HG02642 (cell line): ENCODE measurements at regions not wholly inside any gene's neighbourhood (a gene's known extent, or its start where the extent isn't known, plus 50 kb on each side); places are given as distances from the start of the nearest gene placed in this dataset.

Source experiments
- ATAC-seq: cut with Tn5 transposase; IDR thresholded peaks from one replicate; pipeline ENCODE4 v1.9.1; 2021; ENCODE audit warnings: mild to moderate bottlenecking; ENCODE audit not compliant: unreplicated experiment, poor library complexity

DNA sequence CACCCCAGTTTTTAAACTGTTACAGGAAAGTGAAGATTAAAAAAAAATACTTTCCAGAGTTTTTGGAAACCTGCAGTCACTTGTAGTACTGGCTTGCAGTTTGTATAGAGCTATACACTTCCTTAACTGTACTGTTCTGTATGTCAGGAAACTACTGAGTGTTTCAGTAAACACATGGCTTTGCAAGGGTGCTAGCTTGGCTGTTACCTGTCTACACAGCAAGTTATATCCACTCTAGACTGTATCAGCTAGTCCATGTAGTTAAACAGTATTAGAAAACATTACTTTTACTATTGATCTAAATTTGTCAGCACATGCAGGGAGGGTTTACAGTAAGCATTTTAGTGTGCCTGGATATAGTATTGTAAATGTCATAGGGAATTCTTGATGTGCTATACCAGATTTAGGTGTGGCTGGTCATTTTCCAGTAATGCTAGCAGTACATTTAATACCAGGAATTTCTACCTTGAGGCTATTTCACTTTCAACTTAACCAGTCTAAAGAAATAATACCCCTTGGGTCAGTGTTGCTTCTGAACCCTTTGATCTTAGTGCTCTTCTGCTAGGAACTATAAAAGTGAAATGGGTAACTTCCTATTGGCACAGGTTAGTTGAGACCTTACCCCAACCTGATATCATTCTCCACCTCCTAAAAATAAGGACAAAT lies 192.3 kb upstream of the ANKRD50 start:
- no peak for ATAC-seq

DNA sequence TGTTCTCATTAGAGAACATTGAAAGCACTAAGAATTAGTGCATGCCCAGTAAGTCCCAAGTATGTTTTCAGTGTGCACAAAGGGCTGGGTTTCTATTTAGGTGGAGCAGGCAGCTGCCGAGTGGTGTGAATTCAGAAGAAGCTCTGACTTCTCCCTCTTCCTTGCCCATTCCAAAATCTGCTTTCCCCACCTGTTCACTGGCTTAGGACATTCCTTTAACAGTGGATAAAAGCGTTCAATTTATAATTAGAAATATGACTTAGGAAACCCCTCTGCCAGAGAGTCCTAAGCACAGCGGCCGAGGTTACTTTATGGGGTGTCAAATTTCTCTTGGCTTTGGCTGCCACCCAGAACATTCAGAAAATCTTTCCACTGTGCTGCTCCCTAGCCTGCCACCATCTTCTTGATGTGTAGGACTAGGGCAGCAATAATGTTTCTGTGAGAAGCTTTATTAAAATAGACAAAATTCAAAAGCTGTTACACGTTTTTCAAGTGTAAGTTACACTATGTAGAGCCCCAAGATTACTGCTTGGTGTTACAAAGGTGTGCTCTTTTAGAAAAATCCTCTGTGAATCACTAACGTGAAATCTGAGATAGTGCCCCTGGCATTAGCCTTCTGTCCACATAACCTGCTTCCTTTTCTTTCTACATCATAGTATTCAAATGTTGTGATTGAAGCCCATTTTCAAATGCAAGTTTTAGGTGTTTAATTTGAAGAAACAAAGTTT lies 191.6 kb upstream of the ANKRD50 start:
- no peak for ATAC-seq

DNA sequence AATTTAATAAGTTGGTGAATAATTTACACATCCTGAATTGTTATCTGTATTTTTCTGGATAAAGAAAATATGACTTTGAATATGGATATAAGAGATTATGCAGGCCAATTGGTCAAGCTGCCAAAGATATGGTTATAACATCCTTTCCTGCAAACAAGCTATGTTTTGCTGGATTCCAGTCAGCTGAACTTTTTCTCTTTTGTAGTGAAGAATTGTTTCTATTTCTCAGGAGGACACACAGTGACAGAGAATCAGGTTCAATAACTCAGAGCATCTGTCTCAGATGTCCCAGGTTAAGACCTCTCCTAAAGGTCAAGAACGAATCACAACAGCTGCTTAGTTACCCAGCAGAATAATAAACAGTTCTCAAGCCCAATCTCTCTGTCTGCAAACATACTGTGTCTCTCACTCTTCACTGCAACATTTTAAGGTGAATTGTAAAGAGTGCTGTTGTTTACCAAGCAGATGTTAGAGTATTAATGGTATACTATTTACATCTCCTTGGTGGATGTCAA lies 189.5 kb upstream of the ANKRD50 start:
- ATAC-seq = no peak

DNA sequence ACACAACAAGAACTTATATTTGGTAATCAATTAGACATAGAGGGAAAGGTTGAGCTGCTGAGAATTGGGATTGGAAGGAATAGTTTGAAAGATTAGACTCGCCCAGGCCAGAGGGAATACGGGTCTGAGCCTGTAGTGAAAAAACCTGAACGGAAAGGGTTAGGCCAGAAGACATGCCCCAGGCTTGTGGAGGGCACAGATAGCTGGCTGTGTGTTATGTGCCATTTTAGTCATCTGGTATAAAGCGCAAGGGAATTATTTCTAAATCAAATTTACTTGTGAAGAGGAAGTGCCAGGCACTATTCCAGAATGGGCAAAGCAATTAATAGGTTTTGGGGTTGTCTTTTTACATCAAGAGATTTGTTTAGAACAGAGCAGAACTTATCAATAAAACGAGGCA lies 187.5 kb upstream of the ANKRD50 start:
- no peak for ATAC-seq

DNA sequence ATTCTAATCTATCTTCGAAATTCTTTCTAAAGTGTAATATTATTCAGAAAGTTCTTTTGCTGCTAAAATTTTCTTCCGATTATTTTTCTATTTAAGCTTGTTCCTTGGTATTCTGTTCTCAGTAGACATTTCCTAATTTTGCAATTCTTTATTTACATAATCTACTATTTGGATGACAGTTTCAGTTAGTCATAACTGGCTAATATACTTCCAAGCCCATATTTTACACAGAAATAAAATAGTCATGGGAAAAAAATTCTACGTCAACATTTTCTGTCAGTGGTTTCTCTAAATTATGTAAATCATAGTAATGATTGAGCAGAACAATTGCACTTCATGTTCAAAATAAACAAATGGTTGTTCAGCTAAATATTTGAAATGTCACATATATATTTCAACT lies 178.0 kb upstream of the ANKRD50 start:
- ATAC-seq = no peak

DNA sequence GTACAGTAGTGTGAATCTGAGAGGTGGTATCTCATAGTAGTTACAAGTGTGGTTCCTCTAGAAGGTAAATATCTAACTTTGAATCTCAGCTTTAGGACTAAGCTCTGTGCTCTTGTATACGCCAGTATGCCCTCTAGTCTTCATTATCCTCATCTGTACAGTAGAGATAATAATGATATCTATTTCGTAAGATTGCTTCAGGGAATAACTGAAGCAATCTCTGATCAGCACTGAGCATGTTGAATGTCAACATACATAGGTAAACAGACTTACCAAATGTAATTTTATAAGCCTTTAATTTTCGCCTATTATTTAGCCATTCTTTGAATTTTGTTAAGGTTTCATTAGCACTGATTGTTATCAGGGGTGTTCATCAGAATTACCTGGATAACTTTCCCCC lies 175.2 kb upstream of the ANKRD50 start:
- no peak for ATAC-seq

DNA sequence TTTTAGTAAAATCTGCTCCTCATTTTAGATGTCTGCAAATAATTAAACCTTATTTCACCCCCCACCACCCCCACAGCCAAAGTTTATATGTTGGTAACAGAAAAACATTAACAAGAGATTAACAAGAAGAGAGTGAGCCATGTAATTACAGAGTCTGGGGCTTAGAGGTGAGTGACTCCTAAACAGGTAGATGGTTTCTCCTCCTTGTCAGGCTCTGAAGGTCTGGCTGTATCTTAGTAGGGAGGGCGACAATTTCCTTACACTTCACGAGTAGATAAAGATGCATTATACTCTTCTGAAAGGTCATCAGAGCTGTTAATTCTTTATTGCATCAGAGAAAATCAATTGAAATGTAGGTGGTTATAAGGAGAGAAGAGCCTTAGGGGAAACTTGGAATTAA lies 171.8 kb upstream of the ANKRD50 start:
- ATAC-seq = no peak

DNA sequence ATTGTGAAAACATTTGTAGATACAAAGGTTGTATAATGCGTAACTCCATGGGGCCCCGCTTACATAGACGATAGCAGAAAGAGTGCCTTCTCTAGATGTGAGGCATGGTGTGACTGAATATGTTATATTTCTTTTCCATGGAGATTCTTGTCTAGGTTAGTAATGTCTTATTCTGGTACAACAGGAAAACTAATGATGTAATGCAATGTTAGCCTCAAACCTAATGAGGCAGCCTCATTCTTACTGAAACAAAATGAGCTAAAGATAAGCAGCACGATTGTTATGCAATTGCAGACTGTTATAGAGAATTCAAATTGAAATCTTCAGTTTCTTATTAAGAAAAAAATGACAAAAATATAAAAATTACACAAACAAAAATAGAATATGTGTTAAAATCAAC lies 171.1 kb upstream of the ANKRD50 start:
- ATAC-seq = no peak

DNA sequence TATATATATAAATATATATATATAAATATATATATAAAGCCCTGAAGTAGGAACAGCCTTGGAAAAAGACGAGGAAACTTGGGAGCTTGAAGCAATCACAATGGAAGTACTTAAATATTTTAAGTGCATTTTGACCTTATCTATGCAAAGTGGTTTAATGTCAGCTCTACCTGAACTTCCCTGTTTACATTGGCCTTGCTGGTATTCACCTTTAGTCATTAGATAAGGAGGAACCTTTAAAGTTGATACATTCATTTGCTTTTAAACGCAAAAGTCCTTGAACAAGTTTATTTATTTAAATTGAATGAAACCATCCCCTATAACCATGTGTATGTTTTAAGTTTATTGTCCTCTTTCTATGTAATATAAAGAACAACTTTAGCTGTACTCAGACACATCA lies 166.7 kb upstream of the ANKRD50 start:
- no peak for ATAC-seq

DNA sequence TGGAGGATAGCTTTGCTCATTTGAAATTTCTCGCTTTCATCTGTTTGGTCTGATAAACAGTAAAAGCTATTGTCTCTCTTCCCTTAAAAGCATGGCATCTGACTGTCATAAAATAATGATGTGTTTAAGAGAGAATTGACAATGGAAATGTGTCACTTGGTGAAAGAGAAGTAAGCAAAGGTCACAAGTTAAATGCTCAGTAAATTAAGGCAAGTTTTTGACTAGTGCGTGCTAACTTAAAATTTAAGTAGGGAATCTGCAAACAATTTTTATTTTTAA lies 161.6 kb upstream of the ANKRD50 start:
- no peak for ATAC-seq

DNA sequence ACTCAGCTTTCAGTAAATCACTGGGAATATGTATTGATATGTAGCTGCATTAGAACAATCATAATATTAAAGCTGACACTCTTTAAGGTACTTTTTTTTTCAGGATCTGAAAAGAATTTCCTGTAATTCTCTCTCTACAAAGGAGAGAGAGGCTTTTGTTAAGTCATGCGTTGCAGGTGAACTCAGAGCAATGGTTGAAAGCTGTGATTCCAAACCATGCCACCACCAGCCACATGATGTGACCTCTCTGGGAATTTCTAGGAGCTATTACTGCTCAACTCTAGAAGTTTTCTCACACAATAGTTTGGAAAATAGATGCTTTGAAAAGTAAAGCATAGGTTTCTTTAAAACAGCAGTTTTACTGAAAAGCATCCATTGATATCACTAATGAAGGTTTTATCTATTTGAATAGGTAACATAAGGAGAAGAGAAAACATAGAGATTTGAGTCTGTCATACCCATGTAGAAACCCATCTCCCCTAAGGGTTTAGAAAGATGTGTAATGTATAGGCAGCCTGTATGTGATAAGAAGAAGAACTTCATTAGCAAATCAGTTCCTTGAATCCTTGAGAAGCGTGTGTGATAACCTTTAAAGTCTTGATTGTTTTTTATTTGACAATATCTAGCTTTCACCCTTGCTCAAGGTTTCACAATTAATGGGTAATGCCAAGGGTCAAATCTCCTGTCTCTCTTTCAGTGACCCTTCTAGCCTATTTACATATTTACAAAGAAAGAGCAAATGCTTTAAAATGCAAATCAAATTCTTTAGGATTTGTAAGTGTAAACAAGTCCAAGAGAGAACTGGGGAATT lies 161.0 kb upstream of the ANKRD50 start:
- no peak for ATAC-seq

DNA sequence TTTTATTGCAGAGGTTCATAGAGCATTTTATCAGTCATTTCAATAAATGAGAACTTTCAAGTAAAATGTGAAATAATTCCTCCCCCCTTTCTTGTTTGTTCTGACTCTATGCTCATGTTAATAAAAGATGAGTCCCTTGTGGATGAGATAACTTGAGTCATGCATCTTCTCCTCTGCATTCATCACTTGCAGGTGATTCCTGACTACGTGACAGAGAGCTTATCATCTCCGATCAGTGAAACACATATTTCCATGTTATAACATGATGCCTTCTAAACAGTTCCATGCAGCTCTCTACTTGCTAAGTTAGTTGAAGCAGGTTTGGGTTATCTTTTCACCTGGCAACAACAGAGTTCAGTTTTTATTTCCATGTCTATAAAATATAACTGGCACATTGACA lies 160.1 kb upstream of the ANKRD50 start:
- no peak for ATAC-seq

DNA sequence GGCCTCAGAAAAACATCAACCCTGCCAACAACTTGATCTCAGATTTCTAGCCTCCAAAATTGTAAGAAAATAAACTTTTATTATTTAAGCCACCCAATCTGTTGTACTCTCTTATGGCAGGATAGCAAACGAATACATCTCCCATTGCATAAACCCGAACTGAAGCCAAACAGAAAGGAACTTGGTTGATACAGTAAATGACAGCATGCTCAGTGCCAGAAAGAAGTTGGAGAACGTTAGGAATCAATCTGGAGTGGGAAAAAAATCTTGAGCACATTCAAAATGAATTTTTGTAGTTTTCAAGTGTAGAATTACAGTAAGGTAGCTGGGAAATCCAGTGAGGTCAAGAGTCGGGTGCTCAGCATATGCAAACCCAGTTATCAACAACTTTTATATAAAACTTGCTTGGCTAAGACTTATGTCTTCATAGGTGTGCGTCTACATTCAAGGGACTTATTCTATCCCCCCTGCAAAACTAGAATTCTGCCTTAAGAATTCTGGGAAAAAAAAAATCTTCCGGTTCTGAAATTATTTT lies 157.5 kb upstream of the ANKRD50 start:
- no peak for ATAC-seq

DNA sequence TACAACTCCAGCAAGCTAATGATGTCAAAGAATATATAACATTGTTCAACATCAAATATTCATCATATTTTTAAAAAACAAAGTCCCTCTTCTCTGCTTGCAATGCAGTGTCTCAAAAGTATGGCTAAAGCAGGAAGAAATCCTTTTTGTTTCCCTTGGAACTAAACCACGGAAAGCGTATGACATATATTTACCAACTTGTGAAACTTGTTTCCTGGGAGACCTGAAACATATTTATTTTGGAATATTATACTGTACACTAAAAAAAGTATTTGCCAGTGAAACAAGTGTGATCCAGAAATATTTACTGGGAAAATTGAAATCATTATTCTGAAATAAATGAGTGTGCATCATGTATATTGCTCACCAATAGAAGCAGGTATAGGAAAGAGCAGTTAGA lies 156.0 kb upstream of the ANKRD50 start:
- ATAC-seq = no peak

DNA sequence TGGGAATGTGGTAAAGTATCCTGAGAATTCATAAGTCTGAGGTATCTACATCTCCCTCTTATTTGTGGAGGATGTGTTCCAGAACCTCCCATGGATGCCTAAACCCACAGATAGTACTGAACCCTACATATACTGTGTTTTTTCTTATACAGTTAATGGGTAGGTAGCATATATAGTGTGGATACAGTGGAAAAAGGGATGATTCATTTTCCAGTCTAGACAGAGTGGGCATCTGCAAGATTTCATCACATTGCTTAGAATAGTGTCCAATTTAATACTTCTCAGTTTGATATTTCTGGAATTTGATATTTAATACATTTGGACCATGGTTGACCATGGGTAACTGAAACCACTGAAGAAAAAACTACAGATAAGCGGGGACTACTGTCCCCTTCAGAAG lies 155.0 kb upstream of the ANKRD50 start:
- no peak for ATAC-seq

DNA sequence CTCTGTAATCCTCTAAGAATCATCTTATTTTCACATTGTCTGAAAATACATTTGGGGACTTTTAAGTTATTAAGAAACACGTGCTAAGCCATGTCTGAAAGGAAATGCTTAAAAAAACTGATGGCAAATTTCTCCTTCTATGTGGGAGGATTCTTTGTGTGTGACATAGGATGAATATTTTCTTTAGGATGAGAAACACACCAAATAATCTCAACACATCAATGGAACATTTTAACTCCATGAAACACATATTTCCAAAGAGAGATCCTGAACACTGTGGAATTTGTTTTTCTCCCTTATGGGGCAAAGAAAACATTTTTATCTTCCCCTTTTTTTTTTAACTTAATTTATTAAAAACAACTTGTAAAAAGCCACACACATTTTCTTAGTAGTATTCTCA lies 153.8 kb upstream of the ANKRD50 start:
- no peak for ATAC-seq

DNA sequence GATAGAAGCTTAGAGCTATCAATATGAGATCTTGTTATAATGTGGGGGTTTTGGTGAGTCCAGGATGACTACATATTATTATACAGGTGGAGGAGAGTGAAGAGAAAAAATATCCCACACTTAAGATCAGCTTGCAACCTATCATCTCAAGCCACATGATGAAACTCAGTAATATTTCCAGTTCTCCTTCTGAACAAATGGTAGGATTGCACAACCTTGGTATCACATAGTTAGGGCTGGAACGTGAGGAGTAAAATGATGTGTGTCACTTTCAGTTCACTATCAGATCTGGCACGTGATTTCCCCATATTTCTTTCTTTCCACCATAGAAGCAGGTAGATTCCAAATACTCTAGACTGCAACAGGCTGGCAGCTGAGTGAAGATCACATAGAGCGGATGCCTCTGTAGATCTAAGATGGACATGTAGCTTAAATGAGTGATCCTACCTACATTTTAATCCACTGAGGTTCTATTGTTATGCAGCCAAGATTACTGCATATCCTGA lies 150.6 kb upstream of the ANKRD50 start:
- ATAC-seq = no peak

DNA sequence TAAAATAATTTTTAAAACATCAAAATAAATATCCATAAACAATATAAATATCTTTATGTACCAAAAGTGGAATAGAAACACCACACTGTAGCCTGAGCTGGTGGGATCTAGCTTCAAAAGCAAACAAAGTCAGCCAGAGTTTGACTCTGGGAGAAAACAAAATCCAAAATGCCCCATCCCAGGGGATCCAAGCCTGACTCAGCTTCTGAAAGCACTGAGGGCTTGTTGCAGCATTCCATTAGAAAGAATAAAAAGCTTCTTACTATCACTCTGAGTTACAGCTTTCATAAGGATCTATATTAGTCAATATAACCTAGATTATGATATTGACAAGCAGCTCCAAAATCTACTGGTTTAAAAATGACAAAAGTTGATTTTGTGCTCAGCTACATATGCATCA lies 149.7 kb upstream of the ANKRD50 start:
- no peak for ATAC-seq

DNA sequence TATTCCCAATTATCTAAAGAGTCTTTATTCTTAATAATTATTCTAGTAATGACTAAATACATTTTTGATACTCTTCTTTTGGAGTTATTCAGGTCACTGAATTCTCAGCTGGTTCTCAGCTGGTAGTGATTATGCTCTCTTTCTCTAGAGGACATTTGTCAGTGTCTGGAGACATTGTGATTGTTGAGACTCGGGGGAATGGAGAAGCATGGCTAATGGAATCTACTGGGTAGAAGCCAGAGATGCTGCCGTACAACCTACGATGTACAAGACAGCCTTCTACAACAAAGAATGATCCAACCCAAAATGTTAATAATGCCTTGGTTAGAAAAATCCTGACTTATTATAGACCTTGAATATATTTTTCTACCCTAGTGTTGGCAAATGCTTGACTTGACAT lies 149.2 kb upstream of the ANKRD50 start:
- ATAC-seq = no peak

DNA sequence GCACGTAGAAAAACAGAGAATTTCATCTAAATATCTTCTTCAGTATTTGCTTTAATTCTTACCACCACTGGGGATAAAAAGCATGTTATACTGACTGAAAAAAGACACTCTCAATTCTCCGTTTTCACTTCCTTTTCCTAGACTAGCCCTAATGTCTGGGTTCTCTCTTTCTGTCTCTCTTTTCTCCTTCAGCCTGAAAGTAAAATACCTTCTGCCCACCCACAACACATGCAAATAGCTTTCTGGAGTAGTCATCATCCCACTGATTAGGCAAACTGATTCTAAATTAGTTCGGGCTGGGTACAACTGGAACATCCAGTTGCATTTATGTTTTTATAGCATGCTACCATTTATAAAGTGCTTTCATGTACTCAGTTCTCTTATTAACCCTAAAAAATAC lies 142.4 kb upstream of the ANKRD50 start:
- peak; percentile 74 for ATAC-seq

DNA sequence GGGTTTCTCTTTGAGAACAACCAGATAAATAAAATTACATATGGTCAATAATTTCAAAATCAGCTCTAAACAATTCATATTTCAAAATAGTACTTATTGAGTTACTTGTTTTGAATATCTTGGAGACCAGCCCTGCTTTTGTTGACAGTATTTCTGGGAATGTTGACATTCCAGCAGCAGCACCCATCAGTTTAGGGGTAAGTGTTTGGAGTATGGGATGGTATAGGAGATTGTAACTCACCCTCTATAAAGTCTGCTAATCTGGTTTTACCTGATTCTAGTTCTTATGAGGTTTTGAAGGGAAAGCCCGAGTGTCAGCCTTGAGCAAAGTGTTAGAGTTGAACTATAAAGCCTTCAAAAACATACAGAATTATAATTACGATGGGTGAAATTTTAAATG lies 139.2 kb upstream of the ANKRD50 start:
- no peak for ATAC-seq
